ENCODE measurements at regions not wholly inside any gene's neighbourhood (a gene's known extent, or its start where the extent isn't known, plus 50 kb on each side); places are given as distances from the start of the nearest gene placed in this dataset.

- Histone ChIP-seq H3K9me3 (no peaks in the 10 kb centered on the region), H3K27me3 (no peaks in the 10 kb centered on the region), H3K36me3 (no peaks in the 10 kb centered on the region), H3K4me3 (replicated peaks in 1 of 3) (no peak overlapping the region), H3K27ac (no peak overlapping the region), H3K4me1 (no peaks in the 10 kb centered on the region)
- DNase-seq, result no peak
- TF ChIP-seq, protein P1, sequence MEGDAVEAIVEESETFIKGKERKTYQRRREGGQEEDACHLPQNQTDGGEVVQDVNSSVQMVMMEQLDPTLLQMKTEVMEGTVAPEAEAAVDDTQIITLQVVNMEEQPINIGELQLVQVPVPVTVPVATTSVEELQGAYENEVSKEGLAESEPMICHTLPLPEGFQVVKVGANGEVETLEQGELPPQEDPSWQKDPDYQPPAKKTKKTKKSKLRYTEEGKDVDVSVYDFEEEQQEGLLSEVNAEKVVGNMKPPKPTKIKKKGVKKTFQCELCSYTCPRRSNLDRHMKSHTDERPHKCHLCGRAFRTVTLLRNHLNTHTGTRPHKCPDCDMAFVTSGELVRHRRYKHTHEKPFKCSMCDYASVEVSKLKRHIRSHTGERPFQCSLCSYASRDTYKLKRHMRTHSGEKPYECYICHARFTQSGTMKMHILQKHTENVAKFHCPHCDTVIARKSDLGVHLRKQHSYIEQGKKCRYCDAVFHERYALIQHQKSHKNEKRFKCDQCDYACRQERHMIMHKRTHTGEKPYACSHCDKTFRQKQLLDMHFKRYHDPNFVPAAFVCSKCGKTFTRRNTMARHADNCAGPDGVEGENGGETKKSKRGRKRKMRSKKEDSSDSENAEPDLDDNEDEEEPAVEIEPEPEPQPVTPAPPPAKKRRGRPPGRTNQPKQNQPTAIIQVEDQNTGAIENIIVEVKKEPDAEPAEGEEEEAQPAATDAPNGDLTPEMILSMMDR (IDR thresholded peaks at IDR 0.05), result no peak
- TF ChIP-seq POLR2A (IDR thresholded peaks at IDR 0.05), result no peak
- intact Hi-C loops (cut with DNase I), result no loop called here
- 51 to 53% methylated on average over 8 of the region's 8 CpGs for WGBS, 2 donors
Observed at GRCh38 chr1:221473411-221473810, 268.5 kb downstream of the DUSP10 start.

DNA sequence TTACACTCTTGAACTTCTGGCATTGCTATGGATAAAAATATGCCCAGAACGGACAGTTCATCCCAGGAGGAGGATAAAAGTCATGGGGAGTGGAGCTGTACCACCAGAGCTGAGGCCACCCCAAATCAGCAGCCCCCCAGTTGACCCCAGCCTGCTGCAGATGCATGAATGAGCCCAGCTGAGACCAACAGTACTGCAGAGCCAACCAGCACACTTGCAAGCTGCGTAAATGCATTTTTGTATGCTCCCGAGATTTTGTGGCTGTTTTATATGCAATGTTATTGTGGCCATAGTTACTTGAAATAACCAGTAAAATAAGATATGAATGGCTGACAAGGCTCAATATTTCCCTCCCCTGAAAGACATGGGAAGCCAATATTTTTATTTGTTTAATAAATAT, 264.6 kb downstream of the DUSP10 start:
- DNase-seq, result no peak
- no peak overlapping the region for H3K4me3 ChIP-seq (replicated peaks in 1 of 3)
- no peaks in the 10 kb centered on the region for H3K36me3 ChIP-seq
- no peaks in the 10 kb centered on the region for H3K27me3 ChIP-seq
- H3K27ac ChIP-seq, result no peak overlapping the region
- no peak for TF ChIP-seq POLR2A (IDR thresholded peaks at IDR 0.05)
- TF ChIP-seq, protein P1 (IDR thresholded peaks at IDR 0.05), result no peak
- H3K9me3 ChIP-seq, result no peaks in the 10 kb centered on the region
- intact Hi-C loops (cut with DNase I), result no loop called here
- no peaks in the 10 kb centered on the region for H3K4me1 ChIP-seq
- WGBS, 2 donors, result 93 to 96% methylated on average over 3 of the region's 3 CpGs

DNA sequence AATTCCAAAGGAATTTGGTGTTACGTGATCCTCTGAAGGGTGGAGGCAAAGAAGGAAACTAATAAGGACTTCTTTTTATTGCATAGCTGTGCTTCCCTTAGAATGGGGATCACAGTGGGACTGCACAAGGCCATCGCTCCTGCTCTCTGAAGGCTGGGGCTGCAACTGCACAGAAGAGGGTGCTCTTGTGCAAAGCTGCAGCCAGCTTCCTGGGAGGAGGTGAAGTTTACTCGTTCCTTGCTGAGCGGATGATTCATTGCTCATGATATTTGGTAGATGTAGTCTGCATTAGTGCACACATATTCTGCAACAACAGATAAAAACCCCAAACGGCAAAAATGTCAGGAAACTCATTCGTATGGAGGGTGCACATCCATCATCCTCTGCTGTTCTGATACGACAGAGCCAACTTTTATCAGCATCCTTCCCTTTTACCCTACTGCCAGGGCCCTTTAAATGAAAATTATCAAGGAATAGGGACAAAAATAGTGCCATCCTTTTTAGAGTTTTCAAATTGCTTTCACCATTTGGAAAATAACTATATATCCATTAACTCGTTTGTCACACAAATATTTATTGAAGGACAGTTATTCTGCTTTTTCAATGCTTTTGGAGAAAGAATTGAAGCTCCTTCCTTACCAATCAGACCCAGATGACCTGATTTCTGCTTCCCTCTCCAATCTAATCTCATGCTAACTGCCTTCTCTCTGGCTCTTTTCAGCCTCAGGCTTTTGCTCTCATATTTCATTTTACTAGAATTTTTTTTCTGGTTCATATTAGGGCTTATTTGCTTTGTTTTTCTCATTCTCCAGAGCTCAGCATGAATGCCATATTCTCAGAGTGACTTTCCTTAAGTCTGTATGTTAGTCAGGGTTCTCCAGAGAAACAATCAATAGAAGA, 263.6 kb downstream of the DUSP10 start:
- WGBS, 2 donors, result 40 to 48% methylated on average over 8 of the region's 8 CpGs
- TF ChIP-seq POLR2A (IDR thresholded peaks at IDR 0.05), result no peak
- TF ChIP-seq, protein P1 (IDR thresholded peaks at IDR 0.05), result peak in 5 of 6 experiments; percentile 27 to 70 (median 60)
- H3K9me3 ChIP-seq, result no peaks in the 10 kb centered on the region
- DNase-seq, result peak; percentile 62 to 67
- no peak overlapping the region for H3K27ac ChIP-seq
- H3K4me3 ChIP-seq (replicated peaks in 1 of 3), result no peak overlapping the region
- intact Hi-C loops (cut with DNase I), result no loop called here
- no peaks in the 10 kb centered on the region for H3K27me3 ChIP-seq
- H3K4me1 ChIP-seq, result no peaks in the 10 kb centered on the region
- H3K36me3 ChIP-seq, result no peaks in the 10 kb centered on the region

- no peaks in the 10 kb centered on the region for H3K9me3 ChIP-seq
- no peaks in the 10 kb centered on the region for H3K36me3 ChIP-seq
- no peak overlapping the region for H3K4me3 ChIP-seq (replicated peaks in 1 of 3)
- H3K4me1 ChIP-seq, result peaks cover 10% of the 10 kb centered on the region in 2 donors
- H3K27me3 ChIP-seq, result no peaks in the 10 kb centered on the region
- TF ChIP-seq POLR2A (IDR thresholded peaks at IDR 0.05), result no peak
- TF ChIP-seq, protein P1 (IDR thresholded peaks at IDR 0.05), result no peak
- peak overlapping the region; percentile 53 to 58 (median 56) for H3K27ac ChIP-seq
- peak; percentile 11 to 14 for DNase-seq
- WGBS, 2 donors, result 27 to 35% methylated on average over 8 of the region's 8 CpGs
- intact Hi-C loops (cut with DNase I), result no loop called here
Observed at GRCh38 chr1:221487781-221488524, 253.9 kb downstream of the DUSP10 start.

DNA sequence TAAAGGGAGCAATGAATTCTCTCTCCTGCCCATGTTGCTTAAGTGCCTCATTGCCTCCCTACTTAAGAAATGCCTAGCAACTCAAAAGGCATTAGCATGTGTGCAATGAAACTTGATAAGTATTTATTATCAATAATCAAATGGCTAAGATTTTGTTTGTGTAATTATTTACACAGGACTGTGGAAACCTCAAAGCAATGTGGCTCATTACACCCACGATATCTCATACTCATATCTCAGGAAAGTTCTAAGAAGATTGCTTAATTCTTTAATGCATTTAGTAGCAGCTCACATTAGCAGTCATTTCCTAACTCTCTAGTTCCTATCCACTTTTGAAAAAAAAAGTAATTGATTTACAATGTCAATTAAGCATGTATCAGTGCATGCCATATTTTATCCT, 253.3 kb downstream of the DUSP10 start:
- DNase-seq, result no peak
- H3K27me3 ChIP-seq, result no peaks in the 10 kb centered on the region
- no peak for TF ChIP-seq POLR2A (IDR thresholded peaks at IDR 0.05)
- TF ChIP-seq, protein P1 (IDR thresholded peaks at IDR 0.05), result no peak
- H3K27ac ChIP-seq, result peak overlapping the region in 1 of 3 donors; percentile 56
- H3K36me3 ChIP-seq, result no peaks in the 10 kb centered on the region
- peaks cover 10% of the 10 kb centered on the region in 2 donors for H3K4me1 ChIP-seq
- no peak overlapping the region for H3K4me3 ChIP-seq (replicated peaks in 1 of 3)
- intact Hi-C loops (cut with DNase I), result no loop called here
- H3K9me3 ChIP-seq, result no peaks in the 10 kb centered on the region
- 90 to 93% methylated on average over 1 of the region's 1 CpG for WGBS, 2 donors

Data from thyroid gland (tissue), 4 donors.